PC-3 (cell line): ENCODE measurements at regions not wholly inside any gene's neighbourhood (a gene's known extent, or its start where the extent isn't known, plus 50 kb on each side); places are given as distances from the start of the nearest gene placed in this dataset.

ENCODE experiments used
- ATAC-seq: fragments of 200-7000 bp; cut with Tn5 transposase; 2 replicates; pipeline ENCODE4 v1.9.1; 2020; ENCODE audit warnings: mild to moderate bottlenecking, moderate library complexity
- BruUV-seq: library from RNA; stranded (reverse); fragments of 400-500 nt; replicated peaks from 2 replicates; lab custom pipeline; 2021; lab: Mats Ljungman, UMichigan
- CTCF ChIA-PET: fragments of 300-600 bp; sonication (Branson Sonifier 250); formaldehyde crosslinking; loops from one replicate; lab custom pipeline; 2022; ENCODE audit warnings: antibody characterized with exemption; lab: Charles Lee
- POLR2A ChIA-PET: fragments of 300-600 bp; sonication (Branson Sonifier 250); formaldehyde crosslinking; loops from one replicate; lab custom pipeline; 2022; ENCODE audit warnings: antibody characterized with exemption; ENCODE audit not compliant: unreplicated experiment; lab: Charles Lee
- DNase-seq: peaks from one replicate; pipeline ENCODE4 v3.0.0-alpha.2; 2015
- H2AFZ ChIP-seq: fragments of 300-600 bp; sonication (generic); 2 replicates; pipeline ENCODE4 v1.6.0; 2016; ENCODE audit warnings: antibody characterized with exemption, low read length
- H3F3A ChIP-seq: fragments of 300-600 bp; sonication (generic); one replicate; pipeline ENCODE4 v1.6.0; 2017; ENCODE audit warnings: antibody characterized with exemption, low read length, control low read depth, mild to moderate bottlenecking; ENCODE audit not compliant: unreplicated experiment
- H3K27ac ChIP-seq: fragments of 300-600 bp; sonication (generic); 2 replicates; pipeline ENCODE4 v1.5.1; 2016; ENCODE audit warnings: mild to moderate bottlenecking, low read length
- H3K27me3 ChIP-seq: fragments of 300-600 bp; sonication (generic); 2 replicates; pipeline ENCODE4 v1.6.1; 2016; ENCODE audit warnings: low read length, mixed read lengths
- H3K36me3 ChIP-seq: fragments of 300-600 bp; sonication (generic); 2 replicates; pipeline ENCODE4 v1.6.1; 2016; ENCODE audit warnings: low read depth, mixed run types, low read length, mixed read lengths
- H3K4me1 ChIP-seq: fragments of 300-600 bp; sonication (generic); 2 replicates; pipeline ENCODE4 v1.5.1; 2016; ENCODE audit warnings: low read length; ENCODE audit not compliant: insufficient read depth
- H3K4me2 ChIP-seq: fragments of 300-600 bp; sonication (generic); 2 replicates; pipeline ENCODE4 v1.6.0; 2016; ENCODE audit warnings: low read length
- H3K4me3 ChIP-seq: fragments of 300-600 bp; sonication (generic); 2 replicates; pipeline ENCODE4 v1.5.1; 2016; ENCODE audit warnings: mild to moderate bottlenecking, low read length, mixed read lengths
- H3K79me2 ChIP-seq: fragments of 300-600 bp; sonication (generic); 2 replicates; pipeline ENCODE4 v1.6.1; 2017; ENCODE audit warnings: low read length, mixed read lengths
- H3K9ac ChIP-seq: fragments of 300-600 bp; sonication (generic); 2 replicates; pipeline ENCODE4 v1.6.0; 2016; ENCODE audit warnings: mild to moderate bottlenecking, low read length
- H3K9me2 ChIP-seq: fragments of 300-600 bp; sonication (generic); replicated peaks from 2 replicates; pipeline ENCODE4 v1.6.1; 2016; ENCODE audit warnings: mixed run types, low read length, mixed read lengths
- H3K9me3 ChIP-seq: fragments of 300-600 bp; sonication (generic); 2 replicates; pipeline ENCODE4 v1.6.1; 2016; ENCODE audit warnings: low read length, mixed read lengths
- H4K20me1 ChIP-seq: fragments of 300-600 bp; sonication (generic); 2 replicates; pipeline ENCODE4 v1.6.1; 2016; ENCODE audit warnings: low read length, mixed read lengths
- EZH2 ChIP-seq: fragments of 300-600 bp; sonication (generic); IDR thresholded peaks from one replicate; pipeline ENCODE4 v1.6.1; 2017; ENCODE audit warnings: antibody characterized with exemption, mild to moderate bottlenecking, low read length; ENCODE audit not compliant: unreplicated experiment
- EZH2phosphoT487 ChIP-seq: fragments of 300-600 bp; sonication (generic); IDR thresholded peaks from 2 replicates; pipeline ENCODE4 v1.6.1; 2018; ENCODE audit warnings: mild to moderate bottlenecking, antibody characterized with exemption, low read length, borderline replicate concordance
- intact Hi-C: fragments of 100-400 bp; cut with micrococcal nuclease; formaldehyde crosslinking; loops from 2 replicates; pipeline ENCODE4 v1.9.0; 2023
- TF ChIP-seq, protein P1 (sequence below): fragments of 300-600 bp; sonication (generic); conservative IDR thresholded peaks from 2 replicates; pipeline ENCODE4 v1.5.1; 2017; ENCODE audit warnings: antibody characterized with exemption, low read depth, mild to moderate bottlenecking, low read length

DNA sequence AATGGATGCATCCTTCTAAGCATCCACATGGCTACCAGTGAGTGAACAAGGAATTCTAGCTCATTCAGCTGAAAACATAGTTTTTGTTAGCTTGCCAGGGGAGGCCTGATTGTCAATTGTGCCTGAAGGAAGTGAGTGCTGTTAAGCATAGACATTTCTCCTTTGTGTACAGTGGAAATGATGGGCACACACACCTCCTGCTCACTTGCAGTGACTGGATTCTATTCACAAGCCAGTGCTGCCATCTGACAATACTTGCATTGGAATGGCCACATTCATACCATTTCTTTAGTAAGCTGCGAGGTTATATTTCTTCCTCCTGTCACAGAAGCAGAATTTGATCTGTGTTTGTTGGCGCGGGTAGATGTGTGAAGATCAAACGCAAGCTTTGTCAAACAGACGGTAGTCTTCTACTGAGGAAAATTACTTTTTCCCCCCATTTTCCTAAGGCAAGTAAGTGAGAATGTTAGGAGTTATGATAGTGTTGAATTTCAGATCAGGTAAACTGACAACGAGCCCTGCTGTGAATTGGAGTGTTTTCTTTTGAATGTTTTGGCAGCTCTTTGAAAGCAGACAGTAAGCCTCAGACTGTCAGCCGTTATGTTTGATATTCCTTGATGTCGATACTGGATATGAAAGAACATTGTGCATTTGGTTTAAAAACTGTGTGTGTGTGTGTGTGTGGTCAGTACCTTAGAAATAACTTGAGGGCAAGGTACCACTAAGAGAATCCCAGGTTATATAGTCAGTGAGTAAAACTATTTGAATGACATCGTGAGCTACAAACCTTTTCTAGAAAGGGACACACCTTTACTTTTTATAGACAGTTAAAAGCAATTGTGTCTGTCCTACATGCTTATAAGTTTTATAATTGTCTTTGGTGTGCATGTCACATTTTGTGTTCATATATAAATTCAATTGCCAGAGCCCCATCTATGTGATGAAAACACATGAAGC, 84.2 kb upstream of the BMP2 start:
- no peak for ATAC-seq

GRCh38 chr20:6680854-6681253, 86.6 kb upstream of the BMP2 start:
- H3K4me3 ChIP-seq: no peak overlapping the region
- intact Hi-C loops: no loop called here
- H3K27ac ChIP-seq: no peak overlapping the region
- no TSS peak for BruUV-seq
- peaks cover 17% of the 10 kb centered on the region for H3K4me1 ChIP-seq
- no peaks in the 10 kb centered on the region for H3K36me3 ChIP-seq
- no peaks in the 10 kb centered on the region for H3K9me2 ChIP-seq
- peaks cover 24% of the 10 kb centered on the region; the same call in 1 of the 2 replicates for H3K27me3 ChIP-seq
- no peaks in the 10 kb centered on the region for H3K9me3 ChIP-seq
- POLR2A ChIA-PET: no interaction called here
- H4K20me1 ChIP-seq: no peaks in the 10 kb centered on the region
- no peak overlapping the region for H3K9ac ChIP-seq
- no peak for ATAC-seq
- TF ChIP-seq EZH2phosphoT487 (no peak), EZH2 (no peak)
- TF ChIP-seq, protein P1, sequence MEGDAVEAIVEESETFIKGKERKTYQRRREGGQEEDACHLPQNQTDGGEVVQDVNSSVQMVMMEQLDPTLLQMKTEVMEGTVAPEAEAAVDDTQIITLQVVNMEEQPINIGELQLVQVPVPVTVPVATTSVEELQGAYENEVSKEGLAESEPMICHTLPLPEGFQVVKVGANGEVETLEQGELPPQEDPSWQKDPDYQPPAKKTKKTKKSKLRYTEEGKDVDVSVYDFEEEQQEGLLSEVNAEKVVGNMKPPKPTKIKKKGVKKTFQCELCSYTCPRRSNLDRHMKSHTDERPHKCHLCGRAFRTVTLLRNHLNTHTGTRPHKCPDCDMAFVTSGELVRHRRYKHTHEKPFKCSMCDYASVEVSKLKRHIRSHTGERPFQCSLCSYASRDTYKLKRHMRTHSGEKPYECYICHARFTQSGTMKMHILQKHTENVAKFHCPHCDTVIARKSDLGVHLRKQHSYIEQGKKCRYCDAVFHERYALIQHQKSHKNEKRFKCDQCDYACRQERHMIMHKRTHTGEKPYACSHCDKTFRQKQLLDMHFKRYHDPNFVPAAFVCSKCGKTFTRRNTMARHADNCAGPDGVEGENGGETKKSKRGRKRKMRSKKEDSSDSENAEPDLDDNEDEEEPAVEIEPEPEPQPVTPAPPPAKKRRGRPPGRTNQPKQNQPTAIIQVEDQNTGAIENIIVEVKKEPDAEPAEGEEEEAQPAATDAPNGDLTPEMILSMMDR: no peak
- CTCF ChIA-PET: no interaction called here
- no peak overlapping the region for H2AFZ ChIP-seq
- no peaks in the 10 kb centered on the region for H3F3A ChIP-seq
- no peaks in the 10 kb centered on the region for H3K79me2 ChIP-seq
- H3K4me2 ChIP-seq: no peak overlapping the region
- DNase-seq: no peak

More for the DNA sequence above, 84.2 kb upstream of the BMP2 start:
- Histone ChIP-seq H3K9me2 (no peaks in the 10 kb centered on the region), H3K27ac (no peak overlapping the region), H3K4me3 (no peak overlapping the region), H3K79me2 (no peaks in the 10 kb centered on the region), H3K36me3 (no peaks in the 10 kb centered on the region), H3K27me3 (peaks cover 21% of the 10 kb centered on the region; the same call in 1 of the 2 replicates), H4K20me1 (no peaks in the 10 kb centered on the region), H3K9me3 (no peaks in the 10 kb centered on the region), H3F3A (no peaks in the 10 kb centered on the region), H3K4me2 (no peak overlapping the region), H3K4me1 (peaks cover 19% of the 10 kb centered on the region), H2AFZ (peak overlapping the region; percentile 21; the same call in 1 of the 2 replicates), H3K9ac (no peak overlapping the region)
- ChIA-PET POLR2A (interaction anchor here (0.7 kb wide), 1 partner anchor 418 kb away, joined by 3 read pairs; no protein-coding TSS in a partner anchor), CTCF (no interaction called here)
- DNase-seq: no peak
- no peak for TF ChIP-seq EZH2
- TF ChIP-seq, protein P1: no peak
- TF ChIP-seq EZH2phosphoT487: no peak
- BruUV-seq: no TSS peak
- intact Hi-C loops: no loop called here

GRCh38 chr20:6680441-6680840, 87.0 kb upstream of the BMP2 start:
- TF ChIP-seq, protein P1: no peak
- no peak for TF ChIP-seq EZH2phosphoT487
- TF ChIP-seq EZH2: no peak
- BruUV-seq: no TSS peak
- no peak for ATAC-seq
- ChIA-PET POLR2A (no interaction called here), CTCF (no interaction called here)
- Histone ChIP-seq H3K9me2 (no peaks in the 10 kb centered on the region), H3K79me2 (no peaks in the 10 kb centered on the region), H3K36me3 (no peaks in the 10 kb centered on the region), H3K9ac (no peak overlapping the region), H2AFZ (no peak overlapping the region), H3K4me1 (peaks cover 12% of the 10 kb centered on the region), H3K27ac (no peak overlapping the region), H3K4me2 (no peak overlapping the region), H4K20me1 (no peaks in the 10 kb centered on the region), H3K27me3 (peaks cover 27% of the 10 kb centered on the region; the same call in 1 of the 2 replicates), H3F3A (no peaks in the 10 kb centered on the region), H3K4me3 (no peak overlapping the region), H3K9me3 (no peaks in the 10 kb centered on the region)
- intact Hi-C loops: no loop called here
- no peak for DNase-seq
